ENCODE measurements at regions not wholly inside any gene's neighbourhood (a gene's known extent, or its start where the extent isn't known, plus 50 kb on each side); places are given as distances from the start of the nearest gene placed in this dataset.

DNA sequence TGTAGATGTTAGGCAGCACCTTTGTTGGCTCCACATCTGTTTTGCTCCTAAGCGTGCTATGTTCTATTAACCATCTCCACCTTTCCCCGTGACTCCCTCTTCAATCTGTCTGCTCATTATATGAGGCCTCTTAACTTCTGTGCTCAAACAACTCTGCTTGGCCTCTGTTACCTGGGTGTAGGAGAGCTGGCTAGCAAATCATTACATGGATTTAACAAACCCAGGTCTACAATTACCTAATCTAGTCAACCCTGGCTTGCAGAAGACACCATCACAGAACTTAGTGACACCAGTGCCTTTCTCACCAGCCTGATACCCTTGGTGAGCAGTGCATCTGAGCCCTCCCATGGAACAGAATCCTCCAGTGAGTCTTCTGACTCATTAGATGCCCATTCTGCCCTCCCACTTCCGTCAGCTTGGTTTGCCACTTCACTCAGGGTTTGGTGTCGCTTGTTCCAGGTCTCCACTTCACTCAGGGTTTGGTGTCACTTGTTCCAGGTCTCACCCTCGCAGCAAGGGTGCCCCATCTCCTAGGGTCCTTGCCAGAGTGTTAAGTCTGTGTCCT lies 92.0 kb upstream of the KIF26B start:
- DNase-seq (ENCODE audit: low spot score) (no peak), ATAC-seq (no peak)
- TF ChIP-seq CREB1 (CRISPR knock-in tag; IDR thresholded peaks at IDR 0.05; ENCODE audit: low read depth): no peak
- no peak for TF ChIP-seq STAT1 (IDR thresholded peaks at IDR 0.05; ENCODE audit: unreplicated experiment)
- TF ChIP-seq, protein P1, sequence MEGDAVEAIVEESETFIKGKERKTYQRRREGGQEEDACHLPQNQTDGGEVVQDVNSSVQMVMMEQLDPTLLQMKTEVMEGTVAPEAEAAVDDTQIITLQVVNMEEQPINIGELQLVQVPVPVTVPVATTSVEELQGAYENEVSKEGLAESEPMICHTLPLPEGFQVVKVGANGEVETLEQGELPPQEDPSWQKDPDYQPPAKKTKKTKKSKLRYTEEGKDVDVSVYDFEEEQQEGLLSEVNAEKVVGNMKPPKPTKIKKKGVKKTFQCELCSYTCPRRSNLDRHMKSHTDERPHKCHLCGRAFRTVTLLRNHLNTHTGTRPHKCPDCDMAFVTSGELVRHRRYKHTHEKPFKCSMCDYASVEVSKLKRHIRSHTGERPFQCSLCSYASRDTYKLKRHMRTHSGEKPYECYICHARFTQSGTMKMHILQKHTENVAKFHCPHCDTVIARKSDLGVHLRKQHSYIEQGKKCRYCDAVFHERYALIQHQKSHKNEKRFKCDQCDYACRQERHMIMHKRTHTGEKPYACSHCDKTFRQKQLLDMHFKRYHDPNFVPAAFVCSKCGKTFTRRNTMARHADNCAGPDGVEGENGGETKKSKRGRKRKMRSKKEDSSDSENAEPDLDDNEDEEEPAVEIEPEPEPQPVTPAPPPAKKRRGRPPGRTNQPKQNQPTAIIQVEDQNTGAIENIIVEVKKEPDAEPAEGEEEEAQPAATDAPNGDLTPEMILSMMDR (conservative IDR thresholded peaks at IDR 0.05; ENCODE audit: low read depth in 2 of 2): no peak
- no peak for TF ChIP-seq JUNB (IDR thresholded peaks at IDR 0.05; ENCODE audit: unreplicated experiment)
- no peak for TF ChIP-seq POLR2AphosphoS5 (IDR thresholded peaks at IDR 0.05; ENCODE audit: low read depth)
- no peak for TF ChIP-seq ZNF114 (CRISPR knock-in tag; IDR thresholded peaks at IDR 0.05)
- no peak for TF ChIP-seq EZH2 (IDR thresholded peaks at IDR 0.05; ENCODE audit: low read depth, unreplicated experiment)
- TF ChIP-seq, protein P2, sequence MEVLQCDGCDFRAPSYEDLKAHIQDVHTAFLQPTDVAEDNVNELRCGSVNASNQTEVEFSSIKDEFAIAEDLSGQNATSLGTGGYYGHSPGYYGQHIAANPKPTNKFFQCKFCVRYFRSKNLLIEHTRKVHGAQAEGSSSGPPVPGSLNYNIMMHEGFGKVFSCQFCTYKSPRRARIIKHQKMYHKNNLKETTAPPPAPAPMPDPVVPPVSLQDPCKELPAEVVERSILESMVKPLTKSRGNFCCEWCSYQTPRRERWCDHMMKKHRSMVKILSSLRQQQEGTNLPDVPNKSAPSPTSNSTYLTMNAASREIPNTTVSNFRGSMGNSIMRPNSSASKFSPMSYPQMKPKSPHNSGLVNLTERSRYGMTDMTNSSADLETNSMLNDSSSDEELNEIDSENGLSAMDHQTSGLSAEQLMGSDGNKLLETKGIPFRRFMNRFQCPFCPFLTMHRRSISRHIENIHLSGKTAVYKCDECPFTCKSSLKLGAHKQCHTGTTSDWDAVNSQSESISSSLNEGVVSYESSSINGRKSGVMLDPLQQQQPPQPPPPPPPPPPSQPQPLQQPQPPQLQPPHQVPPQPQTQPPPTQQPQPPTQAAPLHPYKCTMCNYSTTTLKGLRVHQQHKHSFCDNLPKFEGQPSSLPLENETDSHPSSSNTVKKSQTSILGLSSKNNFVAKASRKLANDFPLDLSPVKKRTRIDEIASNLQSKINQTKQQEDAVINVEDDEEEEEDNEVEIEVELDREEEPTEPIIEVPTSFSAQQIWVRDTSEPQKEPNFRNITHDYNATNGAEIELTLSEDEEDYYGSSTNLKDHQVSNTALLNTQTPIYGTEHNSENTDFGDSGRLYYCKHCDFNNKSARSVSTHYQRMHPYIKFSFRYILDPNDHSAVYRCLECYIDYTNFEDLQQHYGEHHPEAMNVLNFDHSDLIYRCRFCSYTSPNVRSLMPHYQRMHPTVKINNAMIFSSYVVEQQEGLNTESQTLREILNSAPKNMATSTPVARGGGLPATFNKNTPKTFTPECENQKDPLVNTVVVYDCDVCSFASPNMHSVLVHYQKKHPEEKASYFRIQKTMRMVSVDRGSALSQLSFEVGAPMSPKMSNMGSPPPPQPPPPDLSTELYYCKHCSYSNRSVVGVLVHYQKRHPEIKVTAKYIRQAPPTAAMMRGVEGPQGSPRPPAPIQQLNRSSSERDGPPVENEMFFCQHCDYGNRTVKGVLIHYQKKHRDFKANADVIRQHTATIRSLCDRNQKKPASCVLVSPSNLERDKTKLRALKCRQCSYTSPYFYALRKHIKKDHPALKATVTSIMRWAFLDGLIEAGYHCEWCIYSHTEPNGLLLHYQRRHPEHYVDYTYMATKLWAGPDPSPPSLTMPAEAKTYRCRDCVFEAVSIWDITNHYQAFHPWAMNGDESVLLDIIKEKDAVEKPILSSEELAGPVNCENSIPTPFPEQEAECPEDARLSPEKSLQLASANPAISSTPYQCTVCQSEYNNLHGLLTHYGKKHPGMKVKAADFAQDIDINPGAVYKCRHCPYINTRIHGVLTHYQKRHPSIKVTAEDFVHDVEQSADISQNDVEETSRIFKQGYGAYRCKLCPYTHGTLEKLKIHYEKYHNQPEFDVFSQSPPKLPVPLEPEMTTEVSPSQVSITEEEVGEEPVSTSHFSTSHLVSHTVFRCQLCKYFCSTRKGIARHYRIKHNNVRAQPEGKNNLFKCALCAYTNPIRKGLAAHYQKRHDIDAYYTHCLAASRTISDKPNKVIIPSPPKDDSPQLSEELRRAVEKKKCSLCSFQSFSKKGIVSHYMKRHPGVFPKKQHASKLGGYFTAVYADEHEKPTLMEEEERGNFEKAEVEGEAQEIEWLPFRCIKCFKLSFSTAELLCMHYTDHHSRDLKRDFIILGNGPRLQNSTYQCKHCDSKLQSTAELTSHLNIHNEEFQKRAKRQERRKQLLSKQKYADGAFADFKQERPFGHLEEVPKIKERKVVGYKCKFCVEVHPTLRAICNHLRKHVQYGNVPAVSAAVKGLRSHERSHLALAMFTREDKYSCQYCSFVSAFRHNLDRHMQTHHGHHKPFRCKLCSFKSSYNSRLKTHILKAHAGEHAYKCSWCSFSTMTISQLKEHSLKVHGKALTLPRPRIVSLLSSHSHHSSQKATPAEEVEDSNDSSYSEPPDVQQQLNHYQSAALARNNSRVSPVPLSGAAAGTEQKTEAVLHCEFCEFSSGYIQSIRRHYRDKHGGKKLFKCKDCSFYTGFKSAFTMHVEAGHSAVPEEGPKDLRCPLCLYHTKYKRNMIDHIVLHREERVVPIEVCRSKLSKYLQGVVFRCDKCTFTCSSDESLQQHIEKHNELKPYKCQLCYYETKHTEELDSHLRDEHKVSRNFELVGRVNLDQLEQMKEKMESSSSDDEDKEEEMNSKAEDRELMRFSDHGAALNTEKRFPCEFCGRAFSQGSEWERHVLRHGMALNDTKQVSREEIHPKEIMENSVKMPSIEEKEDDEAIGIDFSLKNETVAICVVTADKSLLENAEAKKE (CRISPR knock-in tag; IDR thresholded peaks at IDR 0.05): no peak
- TF ChIP-seq NANOG (IDR thresholded peaks at IDR 0.05; ENCODE audit: borderline replicate concordance): no peak
- TF ChIP-seq REST (IDR thresholded peaks at IDR 0.05; ENCODE audit: unreplicated experiment): no peak
- TF ChIP-seq ETS1 (IDR thresholded peaks at IDR 0.05): no peak
- no peak for TF ChIP-seq ZNF331 (CRISPR knock-in tag; IDR thresholded peaks at IDR 0.05; ENCODE audit: low read depth)
- H3F3A ChIP-seq (replicated peaks; ENCODE audit: low read depth): no peaks in the 10 kb centered on the region
- no peaks in the 10 kb centered on the region for H3K9me2 ChIP-seq (ENCODE audit: insufficient read depth)
- H3K27ac ChIP-seq (ENCODE audit: low read depth): no peak overlapping the region
- H4K20me1 ChIP-seq (replicated peaks; ENCODE audit: insufficient read depth): no peaks in the 10 kb centered on the region
- H3K4me1 ChIP-seq (ENCODE audit: insufficient read depth): peaks cover 30% of the 10 kb centered on the region
- H3K36me3 ChIP-seq (ENCODE audit: insufficient read depth): no peaks in the 10 kb centered on the region
- H3K4me1 Mint-ChIP-seq: peaks cover 27% of the 10 kb centered on the region
- no peaks in the 10 kb centered on the region for H3K9me3 Mint-ChIP-seq
- no peaks in the 10 kb centered on the region for H3K27me3 ChIP-seq (ENCODE audit: insufficient read depth)
- H3K4me3 ChIP-seq: no peak overlapping the region
- H3K4me2 ChIP-seq: no peak overlapping the region
- H3K79me2 ChIP-seq (replicated peaks; ENCODE audit: insufficient read depth): no peaks in the 10 kb centered on the region
- H3K27ac Mint-ChIP-seq: no peak overlapping the region
- H3K36me3 Mint-ChIP-seq (ENCODE audit: low read depth): no peaks in the 10 kb centered on the region
- H3K4me3 Mint-ChIP-seq: no peak overlapping the region
- H2AFZ ChIP-seq: no peak overlapping the region
- no peaks in the 10 kb centered on the region for H3K27me3 Mint-ChIP-seq (ENCODE audit: insufficient read depth, low read depth, poor library complexity)
